OCI-LY7 (cell line): ENCODE measurements at regions not wholly inside any gene's neighbourhood (a gene's known extent, or its start where the extent isn't known, plus 50 kb on each side); places are given as distances from the start of the nearest gene placed in this dataset.

Experiments
- EZH2phosphoT487 ChIP-seq: fragments of 200-600 bp; sonication (generic); IDR thresholded peaks from 2 replicates; pipeline ENCODE4 v1.6.1; 2018; ENCODE audit warnings: low read depth, borderline replicate concordance, mild to moderate bottlenecking, mixed run types, antibody characterized with exemption, low read length, moderate library complexity, mixed read lengths
- TF ChIP-seq, protein P1 (sequence below): fragments of 200-600 bp; sonication (generic); conservative IDR thresholded peaks from 2 replicates; pipeline ENCODE4 v1.5.1; 2014; ENCODE audit warnings: mild to moderate bottlenecking, antibody characterized with exemption, low read length, moderate library complexity, mixed read lengths

GRCh38 chr6:66522864-66523263 lies 815.8 kb upstream of the EYS start:
- TF ChIP-seq, protein P1, sequence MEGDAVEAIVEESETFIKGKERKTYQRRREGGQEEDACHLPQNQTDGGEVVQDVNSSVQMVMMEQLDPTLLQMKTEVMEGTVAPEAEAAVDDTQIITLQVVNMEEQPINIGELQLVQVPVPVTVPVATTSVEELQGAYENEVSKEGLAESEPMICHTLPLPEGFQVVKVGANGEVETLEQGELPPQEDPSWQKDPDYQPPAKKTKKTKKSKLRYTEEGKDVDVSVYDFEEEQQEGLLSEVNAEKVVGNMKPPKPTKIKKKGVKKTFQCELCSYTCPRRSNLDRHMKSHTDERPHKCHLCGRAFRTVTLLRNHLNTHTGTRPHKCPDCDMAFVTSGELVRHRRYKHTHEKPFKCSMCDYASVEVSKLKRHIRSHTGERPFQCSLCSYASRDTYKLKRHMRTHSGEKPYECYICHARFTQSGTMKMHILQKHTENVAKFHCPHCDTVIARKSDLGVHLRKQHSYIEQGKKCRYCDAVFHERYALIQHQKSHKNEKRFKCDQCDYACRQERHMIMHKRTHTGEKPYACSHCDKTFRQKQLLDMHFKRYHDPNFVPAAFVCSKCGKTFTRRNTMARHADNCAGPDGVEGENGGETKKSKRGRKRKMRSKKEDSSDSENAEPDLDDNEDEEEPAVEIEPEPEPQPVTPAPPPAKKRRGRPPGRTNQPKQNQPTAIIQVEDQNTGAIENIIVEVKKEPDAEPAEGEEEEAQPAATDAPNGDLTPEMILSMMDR = no peak
- TF ChIP-seq EZH2phosphoT487 = no peak
